A673 (cell line): ENCODE measurements at regions not wholly inside any gene's neighbourhood (a gene's known extent, or its start where the extent isn't known, plus 50 kb on each side); places are given as distances from the start of the nearest gene placed in this dataset.

Experiments
- BruUV-seq: library from RNA; stranded (reverse); fragments of 400-500 nt; replicated peaks from 2 replicates; lab custom pipeline; 2021; lab: Mats Ljungman, UMichigan
- CTCF ChIA-PET: fragments of 300-600 bp; sonication (Branson Sonifier 250); formaldehyde crosslinking; loops from one replicate; lab custom pipeline; 2022; ENCODE audit warnings: antibody characterized with exemption; lab: Charles Lee
- POLR2A ChIA-PET: fragments of 300-600 bp; sonication (Branson Sonifier 250); formaldehyde crosslinking; loops from one replicate; lab custom pipeline; 2022; ENCODE audit warnings: antibody characterized with exemption; ENCODE audit not compliant: low non-redundant PET; lab: Charles Lee
- DNase-seq: peaks from one replicate; pipeline ENCODE4 v3.0.0-alpha.2; 2015; ENCODE audit warnings: low spot score
- H3K27ac ChIP-seq: fragments of 200-600 bp; sonication (generic); 2 replicates; pipeline ENCODE4 v1.5.1; 2016; ENCODE audit warnings: mixed run types, low read depth, mild to moderate bottlenecking, mixed read lengths, antibody characterized with exemption, low read length; ENCODE audit not compliant: poor library complexity, severe bottlenecking
- H3K27me3 ChIP-seq: fragments of 200-600 bp; sonication (generic); replicated peaks from 2 replicates; pipeline ENCODE4 v1.6.1; 2017; ENCODE audit warnings: mixed run types, low read depth, mild to moderate bottlenecking, mixed read lengths, antibody characterized with exemption, low read length; ENCODE audit not compliant: insufficient read depth, poor library complexity
- H3K36me3 ChIP-seq: fragments of 200-600 bp; sonication (generic); 2 replicates; pipeline ENCODE4 v1.6.1; 2016; ENCODE audit warnings: mixed run types, mild to moderate bottlenecking, mixed read lengths, antibody characterized with exemption, low read length; ENCODE audit not compliant: insufficient read depth, poor library complexity, severe bottlenecking
- H3K4me1 ChIP-seq: fragments of 200-600 bp; sonication (generic); 2 replicates; pipeline ENCODE4 v1.6.1; 2017; ENCODE audit warnings: mixed run types, mild to moderate bottlenecking, mixed read lengths, antibody characterized with exemption, low read length; ENCODE audit not compliant: insufficient read depth, poor library complexity, severe bottlenecking
- H3K4me3 ChIP-seq: fragments of 200-600 bp; sonication (generic); 2 replicates; pipeline ENCODE4 v1.5.1; 2016; ENCODE audit warnings: low read depth, mixed run types, mild to moderate bottlenecking, mixed read lengths, low read length; ENCODE audit not compliant: poor library complexity, severe bottlenecking
- H3K9me3 ChIP-seq: fragments of 200-600 bp; sonication (generic); 2 replicates; pipeline ENCODE4 v1.6.1; 2016; ENCODE audit warnings: mixed run types, low read depth, mild to moderate bottlenecking, mixed read lengths, antibody characterized with exemption, low read length; ENCODE audit not compliant: poor library complexity, severe bottlenecking
- CTCF ChIP-seq: fragments of 300-800, 200-600 bp; sonication (generic); conservative IDR thresholded peaks from 2 replicates; pipeline ENCODE4 v1.5.1; 2017; ENCODE audit warnings: low read depth, mild to moderate bottlenecking, antibody characterized with exemption, low read length, moderate library complexity, mixed read lengths
- EZH2 ChIP-seq: fragments of 200-600 bp; sonication (generic); IDR thresholded peaks from 2 replicates; pipeline ENCODE4 v1.6.1; 2017; ENCODE audit warnings: borderline replicate concordance, low read depth, mild to moderate bottlenecking, mixed read lengths, antibody characterized with exemption, low read length; ENCODE audit not compliant: poor library complexity, severe bottlenecking
- intact Hi-C: fragments of 100-400 bp; cut with micrococcal nuclease; formaldehyde crosslinking; loops from one replicate; pipeline ENCODE4 v1.10.0; 2022; ENCODE audit not compliant: unreplicated experiment

DNA sequence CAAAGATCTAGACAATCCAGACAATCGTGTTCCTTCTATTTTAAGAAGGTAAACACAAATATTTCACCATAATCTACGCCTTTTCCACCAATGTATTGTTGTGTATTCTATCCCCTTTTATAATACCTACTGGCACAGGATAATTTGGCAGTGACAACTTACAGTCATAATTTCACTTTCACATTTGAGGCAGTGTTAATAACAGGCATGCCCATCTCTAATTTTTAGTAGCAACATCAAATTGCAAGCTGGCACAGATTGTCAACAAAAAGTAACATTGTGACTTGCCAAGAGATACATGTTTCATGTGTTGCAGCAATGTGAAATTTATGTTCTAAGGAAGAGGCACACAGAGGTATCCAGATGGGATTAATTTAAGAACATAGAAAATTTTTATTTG lies 912.5 kb upstream of the PABPC4L start:
- H3K27ac ChIP-seq, result no peak overlapping the region
- no peaks in the 10 kb centered on the region for H3K4me1 ChIP-seq
- POLR2A ChIA-PET, result interaction anchor here (0.5 kb wide), 1 partner anchor 36 kb away, joined by 11 read pairs; no protein-coding TSS in a partner anchor
- no peaks in the 10 kb centered on the region for H3K36me3 ChIP-seq
- CTCF ChIA-PET, result no interaction called here
- no peaks in the 10 kb centered on the region for H3K9me3 ChIP-seq
- BruUV-seq, result no TSS peak
- no peak overlapping the region for H3K4me3 ChIP-seq
- DNase-seq, result no peak
- no peak for TF ChIP-seq EZH2
- no peak for TF ChIP-seq CTCF
- no peaks in the 10 kb centered on the region for H3K27me3 ChIP-seq
- intact Hi-C loops, result no loop called here

GRCh38 chr4:135098061-135098460 lies 896.5 kb upstream of the PABPC4L start:
- H3K27ac ChIP-seq, result no peak overlapping the region
- H3K27me3 ChIP-seq, result no peaks in the 10 kb centered on the region
- no peaks in the 10 kb centered on the region for H3K9me3 ChIP-seq
- intact Hi-C loops, result no loop called here
- no peak for DNase-seq
- H3K4me1 ChIP-seq, result no peaks in the 10 kb centered on the region
- H3K36me3 ChIP-seq, result no peaks in the 10 kb centered on the region
- BruUV-seq, result no TSS peak
- TF ChIP-seq EZH2, result no peak
- TF ChIP-seq CTCF, result no peak
- ChIA-PET POLR2A (no interaction called here), CTCF (no interaction called here)
- H3K4me3 ChIP-seq, result no peak overlapping the region

GRCh38 chr4:135073389-135073788 lies 871.8 kb upstream of the PABPC4L start:
- H3K9me3 ChIP-seq, result no peaks in the 10 kb centered on the region
- DNase-seq, result no peak
- CTCF ChIA-PET, result no interaction called here
- TF ChIP-seq EZH2, result no peak
- TF ChIP-seq CTCF, result no peak
- POLR2A ChIA-PET, result interaction anchor here (0.7 kb wide), 1 partner anchor 751 kb away, joined by 3 read pairs; no protein-coding TSS in a partner anchor
- H3K4me3 ChIP-seq, result no peak overlapping the region
- no peaks in the 10 kb centered on the region for H3K36me3 ChIP-seq
- H3K27me3 ChIP-seq, result no peaks in the 10 kb centered on the region
- H3K27ac ChIP-seq, result no peak overlapping the region
- no peaks in the 10 kb centered on the region for H3K4me1 ChIP-seq
- no TSS peak for BruUV-seq
- intact Hi-C loops, result no loop called here
